OCI-LY3 (cell line): ENCODE measurements at regions not wholly inside any gene's neighbourhood (a gene's known extent, or its start where the extent isn't known, plus 50 kb on each side); places are given as distances from the start of the nearest gene placed in this dataset.

ENCODE experiments used
- H2AFZ ChIP-seq: fragments of 200-600, 300-600 bp; shearing (Covaris generic); 2 replicates; pipeline ENCODE4 v1.6.0; 2014; ENCODE audit warnings: antibody characterized with exemption, low read depth, low read length
- H3K27ac ChIP-seq: fragments of 200-600, 300-600 bp; sonication (generic); 2 replicates; pipeline ENCODE4 v1.5.1; 2014; ENCODE audit warnings: mild to moderate bottlenecking, low read length, moderate library complexity, mixed read lengths
- H3K27me3 ChIP-seq: fragments of 200-600, 300-600 bp; sonication (generic); 2 replicates; pipeline ENCODE4 v1.6.1; 2014; ENCODE audit warnings: low read depth, low read length, mixed read lengths
- H3K36me3 ChIP-seq: fragments of 200-600, 300-600 bp; sonication (generic); replicated peaks from 2 replicates; pipeline ENCODE3; 2014; ENCODE audit warnings: low read depth, low read length, mixed read lengths
- H3K4me1 ChIP-seq: fragments of 300-600, 200-600 bp; sonication (generic); 2 replicates; pipeline ENCODE4 v1.6.1; 2014; ENCODE audit warnings: low read length, mixed read lengths
- H3K4me2 ChIP-seq: fragments of 200-600, 300-600 bp; sonication (generic); 2 replicates; pipeline ENCODE4 v1.6.1; 2014; ENCODE audit warnings: low read length, mixed read lengths
- H3K4me3 ChIP-seq: fragments of 300-600, 200-600 bp; sonication (generic); 2 replicates; pipeline ENCODE4 v1.5.1; 2014; ENCODE audit warnings: antibody characterized with exemption, mild to moderate bottlenecking, low read length, moderate library complexity
- H3K79me2 ChIP-seq: fragments of 300-600, 200-600 bp; shearing (Covaris generic); 2 replicates; pipeline ENCODE4 v1.6.1; 2014; ENCODE audit warnings: mild to moderate bottlenecking, low read length, mixed read lengths
- H3K9ac ChIP-seq: fragments of 300-600, 200-600 bp; shearing (Covaris generic); 2 replicates; pipeline ENCODE4 v1.6.0; 2014; ENCODE audit warnings: mild to moderate bottlenecking, low read length, moderate library complexity
- H3K9me3 ChIP-seq: fragments of 200-600, 300-600 bp; shearing (Covaris generic); 2 replicates; pipeline ENCODE4 v1.6.1; 2014; ENCODE audit warnings: low read length, mixed read lengths; ENCODE audit not compliant: insufficient read depth
- H4K20me1 ChIP-seq: fragments of 200-600, 300-600 bp; sonication (generic); 2 replicates; pipeline ENCODE4 v1.6.1; 2016; ENCODE audit warnings: low read length, mixed read lengths; ENCODE audit not compliant: insufficient read depth
- CTCF ChIP-seq: fragments of 200-600, 300-600 bp; sonication (generic); IDR thresholded peaks from 2 replicates; pipeline ENCODE4 v1.5.1; 2014; ENCODE audit warnings: antibody characterized with exemption, low read length, low read depth
- EZH2phosphoT487 ChIP-seq: fragments of 200-600 bp; shearing (Covaris generic); IDR thresholded peaks from 2 replicates; pipeline ENCODE4 v1.6.1; 2018; ENCODE audit warnings: antibody characterized with exemption, mixed run types, low read depth

- Histone ChIP-seq H3K27me3 (no peaks in the 10 kb centered on the region), H2AFZ (no peak overlapping the region), H3K36me3 (no peaks in the 10 kb centered on the region), H3K9ac (no peak overlapping the region), H3K4me3 (no peak overlapping the region), H3K27ac (no peak overlapping the region), H3K9me3 (no peaks in the 10 kb centered on the region), H3K4me2 (no peak overlapping the region), H4K20me1 (no peaks in the 10 kb centered on the region), H3K79me2 (no peaks in the 10 kb centered on the region), H3K4me1 (peaks cover 3% of the 10 kb centered on the region)
- TF ChIP-seq CTCF: no peak
- no peak for TF ChIP-seq EZH2phosphoT487
Observed at GRCh38 chr10:78768876-78769275, 299.9 kb upstream of the ZMIZ1 start.

- H3K4me2 ChIP-seq: no peak overlapping the region
- no peaks in the 10 kb centered on the region for H3K27me3 ChIP-seq
- H3K4me3 ChIP-seq: no peak overlapping the region
- no peaks in the 10 kb centered on the region for H3K36me3 ChIP-seq
- no peak overlapping the region for H2AFZ ChIP-seq
- H3K9ac ChIP-seq: no peak overlapping the region
- H3K27ac ChIP-seq: no peak overlapping the region
- no peaks in the 10 kb centered on the region for H3K9me3 ChIP-seq
- no peak for TF ChIP-seq EZH2phosphoT487
- no peaks in the 10 kb centered on the region for H3K79me2 ChIP-seq
- no peaks in the 10 kb centered on the region for H3K4me1 ChIP-seq
- H4K20me1 ChIP-seq: no peaks in the 10 kb centered on the region
Observed at GRCh38 chr10:78769526-78769925, 299.2 kb upstream of the ZMIZ1 start.

GRCh38 chr10:78770167-78771090, 298.3 kb upstream of the ZMIZ1 start:
- Histone ChIP-seq H3K9me3 (no peaks in the 10 kb centered on the region), H3K9ac (no peak overlapping the region), H3K4me2 (no peak overlapping the region)

GRCh38 chr10:78771260-78771659, 297.5 kb upstream of the ZMIZ1 start:
- no peak overlapping the region for H3K9ac ChIP-seq
- no peaks in the 10 kb centered on the region for H3K36me3 ChIP-seq
- H3K9me3 ChIP-seq: no peaks in the 10 kb centered on the region
- no peak for TF ChIP-seq CTCF
- no peak overlapping the region for H3K4me2 ChIP-seq
- H2AFZ ChIP-seq: no peak overlapping the region
- H3K27me3 ChIP-seq: no peaks in the 10 kb centered on the region
- H3K27ac ChIP-seq: no peak overlapping the region
- no peaks in the 10 kb centered on the region for H3K4me1 ChIP-seq
- no peaks in the 10 kb centered on the region for H4K20me1 ChIP-seq
- H3K79me2 ChIP-seq: no peaks in the 10 kb centered on the region
- no peak overlapping the region for H3K4me3 ChIP-seq

More at GRCh38 chr10:78770167-78771090, 298.3 kb upstream of the ZMIZ1 start:
- H3K27me3 ChIP-seq: no peaks in the 10 kb centered on the region
- no peak overlapping the region for H3K4me3 ChIP-seq
- H3K27ac ChIP-seq: no peak overlapping the region
- H4K20me1 ChIP-seq: no peaks in the 10 kb centered on the region
- H3K79me2 ChIP-seq: no peaks in the 10 kb centered on the region
- H3K4me1 ChIP-seq: no peaks in the 10 kb centered on the region
- no peak for TF ChIP-seq CTCF
- no peak for TF ChIP-seq EZH2phosphoT487
- H3K36me3 ChIP-seq: no peaks in the 10 kb centered on the region
- no peak overlapping the region for H2AFZ ChIP-seq
